HG02885 (cell line): ENCODE measurements at regions not wholly inside any gene's neighbourhood (a gene's known extent, or its start where the extent isn't known, plus 50 kb on each side); places are given as distances from the start of the nearest gene placed in this dataset.

ENCODE experiments used
- ATAC-seq: cut with Tn5 transposase; IDR thresholded peaks from one replicate; pipeline ENCODE4 v1.9.1; 2021; ENCODE audit warnings: mild to moderate bottlenecking; ENCODE audit not compliant: unreplicated experiment, poor library complexity

DNA sequence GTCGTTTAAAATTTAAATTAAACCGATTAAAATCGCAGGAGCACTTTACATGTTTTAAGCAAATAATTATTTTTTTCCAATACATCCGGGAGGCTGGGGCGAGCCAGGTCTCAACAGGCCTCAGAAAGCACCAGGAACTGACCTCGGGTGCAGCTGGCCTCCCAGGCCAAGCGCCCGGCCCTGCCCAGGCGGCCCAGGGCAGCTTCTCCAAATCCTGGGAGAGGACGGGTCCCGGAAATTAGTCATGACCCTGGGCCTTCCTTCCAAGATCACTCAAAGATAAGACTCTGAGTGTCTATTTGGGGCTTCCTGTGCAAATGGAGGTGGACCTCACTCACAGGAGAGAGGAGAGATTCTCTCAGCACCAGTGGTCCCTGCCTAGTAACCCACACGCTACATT is 177.1 kb downstream of the BCL11B start:
- ATAC-seq = no peak

DNA sequence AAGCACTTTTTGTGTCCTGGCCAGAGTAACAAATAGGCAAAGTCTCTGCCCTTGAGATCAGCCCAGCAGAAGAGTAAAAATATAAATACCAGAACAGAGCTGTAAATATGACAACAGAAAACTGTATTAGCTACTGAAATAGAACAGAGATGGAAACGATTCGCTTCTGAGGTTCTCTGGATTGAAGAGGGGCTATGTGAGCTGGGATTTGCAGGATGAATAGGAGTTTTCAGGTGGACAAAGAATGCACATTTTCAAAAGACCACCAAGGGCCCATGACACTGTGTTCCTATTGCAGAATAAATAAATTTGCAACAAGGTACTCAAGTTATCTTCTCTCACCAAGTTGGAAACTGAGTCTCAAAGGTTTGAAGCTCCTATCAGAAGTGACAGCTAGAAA is 176.6 kb downstream of the BCL11B start:
- no peak for ATAC-seq

DNA sequence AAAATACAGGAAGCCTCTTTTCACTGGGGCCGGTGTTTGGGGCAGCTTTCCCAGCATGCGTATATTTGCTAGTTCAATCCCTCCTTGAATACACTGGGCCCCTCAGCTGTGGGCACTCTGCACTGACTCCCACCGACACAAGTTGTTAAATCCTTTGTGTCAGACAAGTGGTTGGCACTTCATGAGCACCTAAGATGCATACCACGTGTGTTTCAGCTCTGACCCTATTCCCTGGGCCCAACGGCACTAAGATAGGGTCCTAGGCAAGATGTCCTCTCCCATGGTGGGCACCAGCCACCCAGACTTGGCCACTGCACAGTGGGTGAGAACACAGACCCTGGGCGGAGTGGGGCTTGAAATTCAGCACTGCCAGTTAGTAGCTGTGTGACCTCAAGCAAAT is 173.8 kb downstream of the BCL11B start:
- ATAC-seq = no peak

DNA sequence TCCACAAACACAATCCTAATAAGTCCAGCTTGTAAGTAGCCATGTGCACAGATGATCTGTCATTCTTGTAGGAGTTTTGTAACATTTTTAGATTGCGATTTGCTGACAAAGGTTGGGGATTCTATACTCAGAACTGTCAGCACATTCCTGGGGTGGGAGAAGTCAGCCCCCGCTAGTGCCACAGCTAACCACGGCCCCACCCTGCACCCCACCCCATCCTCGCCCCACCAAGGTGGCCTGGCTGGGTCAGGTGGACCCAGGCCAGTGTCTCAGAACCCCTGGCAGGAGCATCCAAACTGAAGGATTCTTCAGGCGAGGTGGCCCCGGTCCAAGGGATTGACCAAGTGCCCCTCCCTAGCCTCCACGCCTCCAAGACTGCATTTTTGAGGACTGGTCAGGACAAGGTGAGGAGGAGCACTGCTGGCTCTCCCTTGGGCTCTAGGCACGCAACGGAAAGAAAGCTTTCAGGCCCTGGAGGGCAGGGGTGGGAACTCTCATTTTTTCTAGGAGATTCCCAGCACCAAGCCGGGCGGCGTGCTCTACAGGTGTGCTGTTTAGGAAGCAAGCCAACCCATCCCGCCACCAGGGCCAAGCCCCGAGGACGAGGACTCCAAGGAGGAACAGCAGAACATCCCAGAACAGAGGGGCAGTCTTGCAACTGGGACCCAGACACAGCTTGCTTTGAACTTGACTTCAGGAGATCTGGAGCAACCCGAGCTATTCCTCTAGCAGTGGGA is 172.8 kb downstream of the BCL11B start:
- no peak for ATAC-seq

DNA sequence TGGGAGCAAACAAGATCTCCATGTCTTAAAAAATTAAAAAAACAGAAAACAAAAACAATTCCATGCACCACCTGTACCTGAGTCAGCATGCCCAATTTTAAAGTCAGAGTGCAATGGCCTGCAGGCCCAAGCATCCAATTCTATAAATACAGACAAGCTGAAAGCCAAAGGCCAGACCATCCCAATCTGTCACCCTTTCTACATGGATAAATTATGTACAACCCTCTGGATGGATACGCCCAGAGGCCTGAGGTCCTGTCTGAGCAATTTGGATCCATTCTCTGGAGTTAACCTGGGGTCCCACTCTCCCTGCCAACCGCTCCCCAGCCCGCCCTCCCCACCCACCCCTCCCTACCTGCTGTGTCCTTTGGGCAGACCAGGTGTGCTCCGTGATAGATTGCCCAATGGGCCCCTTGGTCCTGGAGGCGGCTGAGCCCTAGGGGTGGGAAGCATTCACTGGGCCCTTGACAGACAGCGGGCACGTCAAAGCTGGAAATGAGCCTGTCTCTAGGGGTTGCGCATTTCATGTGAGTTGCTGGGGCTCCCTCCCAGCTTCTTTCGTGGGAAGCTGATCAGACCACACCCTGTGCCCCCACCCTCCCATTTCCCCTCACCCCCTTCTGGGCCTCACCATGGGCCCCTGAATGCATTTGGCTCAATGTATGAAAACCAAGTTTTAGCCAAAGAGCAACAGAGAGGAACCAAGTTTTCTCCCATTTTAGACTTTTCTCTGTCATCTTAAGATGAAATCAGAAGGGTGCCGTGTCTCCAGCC is 171.3 kb downstream of the BCL11B start:
- ATAC-seq = no peak

DNA sequence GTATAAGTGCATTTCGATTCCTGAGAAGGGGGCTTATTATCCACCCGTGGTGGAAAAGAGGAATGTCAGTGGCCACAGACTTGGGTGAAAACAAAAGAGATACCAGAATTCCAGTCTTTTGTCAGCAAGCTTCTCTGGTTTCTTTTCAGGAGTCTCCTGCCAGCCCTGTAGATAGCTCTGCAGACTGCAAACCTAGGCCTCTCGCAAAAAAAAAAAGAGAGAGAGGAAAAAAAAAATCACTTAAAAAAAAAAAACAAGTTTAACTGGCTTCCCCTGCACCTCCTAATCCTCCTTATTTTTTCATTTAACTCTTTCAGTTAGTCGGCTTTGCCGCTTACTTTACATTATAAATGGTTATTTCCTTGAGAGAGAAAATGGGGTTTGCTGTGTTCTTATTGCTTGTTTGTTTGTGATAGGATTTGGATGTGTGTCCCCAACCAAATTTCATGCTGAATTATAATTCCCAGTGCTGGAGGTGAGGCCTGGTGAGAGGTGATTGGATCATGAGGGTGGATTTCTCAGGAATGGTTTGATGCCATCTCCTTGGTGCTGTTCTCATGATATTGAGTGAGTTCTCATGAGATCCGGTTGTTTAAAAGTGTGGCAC is 170.0 kb downstream of the BCL11B start:
- ATAC-seq = no peak

DNA sequence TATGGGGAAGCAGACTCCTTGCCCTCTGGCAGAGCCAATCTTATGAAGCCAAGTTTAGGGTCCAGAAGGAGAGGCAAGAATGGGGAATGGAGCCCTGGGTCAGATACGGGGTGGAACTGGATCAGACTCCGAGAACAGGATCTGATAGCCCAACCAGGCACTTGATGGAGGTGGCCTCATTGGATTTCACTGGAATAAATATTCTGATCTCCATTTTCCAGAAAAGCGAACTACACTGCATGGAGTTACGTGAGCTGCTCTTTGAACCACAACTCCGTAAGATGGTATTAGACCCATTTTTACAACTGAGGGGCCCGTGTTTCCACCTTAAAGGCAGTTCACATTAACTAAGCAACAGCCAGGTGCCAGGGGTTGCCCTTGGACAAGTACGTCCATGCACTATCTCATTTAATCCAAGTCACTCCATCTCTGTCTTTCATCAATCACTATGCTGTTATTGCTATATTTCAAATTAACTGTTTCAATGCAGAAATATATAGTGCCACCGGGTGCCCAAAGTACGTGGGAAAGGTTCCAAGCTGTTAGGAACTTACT is 155.2 kb downstream of the BCL11B start:
- ATAC-seq = no peak

DNA sequence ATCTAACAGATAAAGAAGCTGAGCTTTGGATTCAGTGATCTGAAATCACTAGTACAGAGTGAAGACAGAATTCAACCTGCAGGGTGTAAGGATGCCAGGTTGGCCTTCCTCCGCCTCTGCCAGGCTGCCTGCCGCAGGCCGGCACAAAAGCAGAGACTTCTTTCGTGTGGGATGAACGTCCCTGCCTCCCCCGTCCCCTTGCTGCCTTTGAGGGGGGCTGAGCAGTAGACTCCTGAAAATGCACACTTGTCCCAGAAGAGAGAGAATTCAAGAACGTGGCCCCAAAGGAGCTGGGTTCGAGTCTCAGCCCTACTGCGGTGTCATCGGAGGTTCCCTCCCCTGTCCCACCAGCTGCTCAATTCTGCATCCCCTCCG is 154.3 kb downstream of the BCL11B start:
- no peak for ATAC-seq

DNA sequence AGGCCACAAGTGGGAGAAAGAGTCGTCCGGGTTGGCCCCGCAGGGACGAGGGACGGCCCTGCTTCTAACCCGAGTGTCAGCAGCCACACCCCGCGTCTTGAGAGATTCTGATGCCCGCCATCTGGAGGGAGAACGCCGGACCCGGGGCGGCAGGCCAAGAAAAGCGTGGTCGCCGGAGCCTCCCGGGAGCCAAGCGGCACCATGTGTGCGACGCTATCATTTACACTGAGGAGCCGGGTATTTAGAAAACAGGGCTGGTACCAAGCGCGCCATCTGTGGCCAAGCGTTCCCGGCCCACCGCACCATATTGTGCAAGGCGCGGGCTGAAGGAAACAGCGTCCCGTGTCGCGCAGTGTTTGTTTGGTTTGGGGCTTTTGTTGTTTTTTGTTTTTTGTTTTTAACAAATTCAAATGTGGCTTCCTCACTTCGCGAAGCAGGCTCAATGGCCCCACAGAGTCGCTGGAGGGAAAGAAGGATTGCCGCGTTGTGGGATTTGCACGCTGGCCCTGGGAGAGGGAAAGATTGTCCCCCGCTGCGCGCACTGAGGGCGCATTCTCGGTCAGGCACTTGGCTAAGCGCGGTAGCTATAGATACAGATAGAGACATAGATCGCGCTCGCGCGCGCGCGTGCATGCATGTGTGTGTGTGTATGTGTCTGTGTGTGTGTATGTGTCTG is 153.8 kb downstream of the BCL11B start:
- no peak for ATAC-seq

DNA sequence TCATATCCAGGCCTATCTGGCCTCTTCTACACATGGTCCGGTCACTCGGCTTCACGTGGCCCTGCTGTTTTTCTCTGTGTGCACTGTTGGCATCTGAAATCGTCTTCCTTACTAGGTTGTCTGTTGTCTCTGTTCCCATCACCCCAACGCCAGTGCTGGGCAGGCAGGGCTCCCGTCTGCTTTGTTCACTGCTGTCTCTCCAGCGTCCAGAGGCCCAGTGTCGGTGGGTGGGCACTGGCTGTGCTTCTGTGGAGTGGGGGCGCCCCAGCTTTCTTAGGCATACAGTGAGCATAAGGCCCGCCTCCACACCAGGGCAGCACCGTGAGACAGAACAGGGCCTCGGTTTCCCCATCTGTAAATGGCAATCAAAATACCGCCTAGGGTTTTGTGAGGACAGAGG is 153.1 kb downstream of the BCL11B start:
- no peak for ATAC-seq
